ENCODE measurements at regions not wholly inside any gene's neighbourhood (a gene's known extent, or its start where the extent isn't known, plus 50 kb on each side); places are given as distances from the start of the nearest gene placed in this dataset.

GRCh38 chr10:54854843-54855242 is 53.8 kb upstream of the PCDH15 start:
- TF ChIP-seq CTCF (IDR thresholded peaks at IDR 0.05) (no peak), POLR2AphosphoS5 (IDR thresholded peaks at IDR 0.05) (no peak), POLR2A (IDR thresholded peaks at IDR 0.05) (no peak)

All from sigmoid colon (tissue), 4 donors.